NT2/D1 (cell line): ENCODE measurements at regions not wholly inside any gene's neighbourhood (a gene's known extent, or its start where the extent isn't known, plus 50 kb on each side); places are given as distances from the start of the nearest gene placed in this dataset.

Source experiments
- DNase-seq: peaks from one replicate; pipeline ENCODE4 v3.0.0-alpha.2; 2011; ENCODE audit warnings: low read depth, low spot score
- H3K27me3 ChIP-seq: 2 replicates; pipeline ENCODE4 v1.6.0; 2011; ENCODE audit warnings: mild to moderate bottlenecking; ENCODE audit not compliant: insufficient read length, insufficient read depth
- H3K36me3 ChIP-seq: 2 replicates; pipeline ENCODE4 v1.6.1; 2011; ENCODE audit warnings: mild to moderate bottlenecking, low read length, mixed read lengths; ENCODE audit not compliant: insufficient read depth, insufficient read length
- H3K4me1 ChIP-seq: 2 replicates; pipeline ENCODE4 v1.5.1; 2011; ENCODE audit not compliant: insufficient read depth, insufficient read length
- H3K4me3 ChIP-seq: 2 replicates; pipeline ENCODE4 v1.5.1; 2011; ENCODE audit warnings: low read depth; ENCODE audit not compliant: insufficient read length
- H3K9ac ChIP-seq: 2 replicates; pipeline ENCODE4 v1.6.0; 2011; ENCODE audit warnings: low read depth; ENCODE audit not compliant: insufficient read length
- H3K9me3 ChIP-seq: 2 replicates; pipeline ENCODE4 v1.5.1; 2011; ENCODE audit warnings: mild to moderate bottlenecking, low read length; ENCODE audit not compliant: insufficient read depth
- SUZ12 ChIP-seq: IDR thresholded peaks from 2 replicates; pipeline ENCODE4 v1.6.1; 2011; ENCODE audit not compliant: insufficient read length, insufficient read depth; ENCODE audit errors: extremely low read depth
- YY1 ChIP-seq: IDR thresholded peaks from 2 replicates; pipeline ENCODE4 v1.6.1; 2011; ENCODE audit not compliant: insufficient read length, insufficient read depth
- ZNF274 ChIP-seq: IDR thresholded peaks from 2 replicates; pipeline ENCODE4 v1.6.1; 2011; ENCODE audit warnings: mild to moderate bottlenecking, low read depth, low read length

DNA sequence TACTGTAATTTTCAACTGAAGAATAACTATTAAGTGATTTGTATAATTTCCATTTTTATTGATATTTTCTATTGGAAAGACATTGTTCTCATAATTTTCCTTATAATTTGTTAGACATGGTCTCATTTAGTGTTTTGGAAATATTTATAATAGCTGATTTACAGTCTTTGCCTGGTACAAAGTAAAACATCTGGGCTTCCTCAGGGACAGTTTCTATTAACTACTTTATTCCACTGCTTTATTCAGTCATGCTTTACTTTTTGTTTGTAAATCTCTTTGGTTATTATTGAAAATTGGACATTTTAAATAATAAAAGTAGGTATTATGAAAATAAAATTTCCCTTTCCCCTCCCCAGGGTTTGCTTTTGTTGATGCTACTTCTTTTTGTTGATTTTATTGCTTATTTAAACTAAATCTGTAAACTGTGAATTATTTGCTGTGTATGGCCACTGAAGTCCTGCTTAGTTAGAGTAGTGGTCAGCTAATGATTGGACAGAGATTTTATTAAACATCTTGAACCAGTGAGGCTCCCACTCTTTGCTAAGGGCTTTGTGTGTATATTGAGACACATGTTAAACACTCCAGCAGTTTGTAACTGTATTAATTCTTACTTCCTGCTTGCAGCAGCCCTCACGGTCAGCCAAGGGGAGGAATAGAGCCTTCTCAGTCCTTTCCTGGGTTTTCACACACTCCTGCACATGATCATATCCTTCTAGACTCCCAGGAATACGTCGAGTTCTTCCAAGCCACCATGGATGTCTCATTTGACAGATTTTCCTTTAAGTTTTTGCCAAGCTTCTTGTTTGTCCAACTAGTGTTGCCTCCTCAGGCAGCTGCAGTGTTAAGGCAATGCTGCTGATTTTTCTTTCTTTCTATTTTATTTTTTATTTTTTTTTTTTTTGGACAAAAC lies 994.6 kb upstream of the PRMT6 start:
- H3K4me3 ChIP-seq = no peak overlapping the region
- no peaks in the 10 kb centered on the region for H3K36me3 ChIP-seq
- no peak overlapping the region for H3K9ac ChIP-seq
- H3K27me3 ChIP-seq = no peaks in the 10 kb centered on the region
- H3K9me3 ChIP-seq = no peaks in the 10 kb centered on the region
- no peaks in the 10 kb centered on the region for H3K4me1 ChIP-seq
- no peak for TF ChIP-seq SUZ12
- no peak for TF ChIP-seq ZNF274
- DNase-seq = no peak

DNA sequence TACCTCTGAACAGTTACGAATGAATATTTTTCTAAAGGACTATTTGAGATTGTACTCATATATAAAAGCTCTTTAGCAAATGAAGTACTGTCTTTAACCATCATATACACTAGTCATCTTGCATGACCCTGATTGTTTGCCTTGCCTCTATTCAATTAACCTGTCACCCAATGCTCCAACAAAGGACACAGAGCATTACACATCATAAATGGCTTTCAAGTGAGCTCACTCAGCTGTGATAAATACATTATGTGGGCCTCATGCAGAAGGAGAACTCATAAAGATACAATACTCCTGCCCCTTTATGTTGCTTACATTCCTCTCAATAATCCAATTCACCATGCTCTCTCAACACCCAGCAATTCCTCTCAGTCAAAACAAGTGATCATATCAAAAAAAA lies 993.0 kb upstream of the PRMT6 start:
- Histone ChIP-seq H3K4me3 (no peak overlapping the region), H3K9ac (no peak overlapping the region), H3K9me3 (no peaks in the 10 kb centered on the region), H3K27me3 (no peaks in the 10 kb centered on the region), H3K4me1 (no peaks in the 10 kb centered on the region), H3K36me3 (no peaks in the 10 kb centered on the region)
- no peak for DNase-seq
- TF ChIP-seq SUZ12 (no peak), YY1 (no peak), ZNF274 (no peak)

- Histone ChIP-seq H3K4me1 (no peaks in the 10 kb centered on the region), H3K9me3 (no peaks in the 10 kb centered on the region), H3K27me3 (no peaks in the 10 kb centered on the region), H3K36me3 (no peaks in the 10 kb centered on the region), H3K4me3 (no peak overlapping the region), H3K9ac (no peak overlapping the region)
- TF ChIP-seq ZNF274 (no peak), YY1 (no peak), SUZ12 (no peak)
- DNase-seq = no peak
Measured at GRCh38 chr1:106072909-106073600, 983.4 kb upstream of the PRMT6 start.

- no peak for TF ChIP-seq YY1
- TF ChIP-seq ZNF274 = no peak
- no peak for TF ChIP-seq SUZ12
- Histone ChIP-seq H3K27me3 (no peaks in the 10 kb centered on the region), H3K4me1 (no peaks in the 10 kb centered on the region), H3K4me3 (peak overlapping the region; percentile 29), H3K9me3 (no peaks in the 10 kb centered on the region), H3K36me3 (no peaks in the 10 kb centered on the region), H3K9ac (no peak overlapping the region)
- no peak for DNase-seq
Measured at GRCh38 chr1:106080608-106081325, 975.7 kb upstream of the PRMT6 start.

- Histone ChIP-seq H3K4me3 (no peak overlapping the region), H3K4me1 (no peaks in the 10 kb centered on the region), H3K9ac (no peak overlapping the region), H3K36me3 (no peaks in the 10 kb centered on the region), H3K27me3 (no peaks in the 10 kb centered on the region), H3K9me3 (no peaks in the 10 kb centered on the region)
- no peak for DNase-seq
- no peak for TF ChIP-seq ZNF274
- TF ChIP-seq YY1 = no peak
- no peak for TF ChIP-seq SUZ12
Measured at GRCh38 chr1:106111044-106111443, 945.4 kb upstream of the PRMT6 start.

DNA sequence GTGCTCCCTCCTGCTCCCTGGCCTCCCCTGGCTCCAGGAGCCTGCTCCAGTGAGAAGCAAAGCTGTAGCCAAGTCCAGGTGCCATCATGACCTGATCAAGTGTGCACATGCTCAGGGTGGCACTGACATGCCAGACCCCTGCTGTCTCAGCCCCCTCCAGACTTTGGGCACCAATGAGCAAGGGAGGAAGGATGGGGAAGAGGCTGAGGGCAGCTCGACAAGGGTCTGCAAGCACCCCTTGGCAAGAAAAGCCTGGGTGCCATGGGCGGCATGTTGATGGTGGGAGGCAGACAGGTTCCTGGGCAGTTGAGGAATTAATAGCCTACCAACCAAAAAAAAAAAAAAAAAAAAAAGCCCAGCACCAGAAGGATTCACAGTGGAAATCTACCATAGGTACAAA lies 942.6 kb upstream of the PRMT6 start:
- H3K9me3 ChIP-seq = peaks cover 11% of the 10 kb centered on the region; the same call in 1 of the 2 replicates
- H3K4me3 ChIP-seq = no peak overlapping the region
- H3K9ac ChIP-seq = no peak overlapping the region
- H3K27me3 ChIP-seq = no peaks in the 10 kb centered on the region
- no peaks in the 10 kb centered on the region for H3K4me1 ChIP-seq
- H3K36me3 ChIP-seq = no peaks in the 10 kb centered on the region
- DNase-seq = no peak
- no peak for TF ChIP-seq SUZ12
- no peak for TF ChIP-seq ZNF274
- TF ChIP-seq YY1 = no peak

- H3K9ac ChIP-seq = no peak overlapping the region
- no peak overlapping the region for H3K4me3 ChIP-seq
- no peaks in the 10 kb centered on the region for H3K36me3 ChIP-seq
- no peak for TF ChIP-seq YY1
- TF ChIP-seq SUZ12 = no peak
- no peak for TF ChIP-seq ZNF274
- no peaks in the 10 kb centered on the region for H3K4me1 ChIP-seq
- peaks cover 29% of the 10 kb centered on the region for H3K9me3 ChIP-seq
- no peak for DNase-seq
- H3K27me3 ChIP-seq = no peaks in the 10 kb centered on the region
Measured at GRCh38 chr1:106120789-106121188, 935.7 kb upstream of the PRMT6 start.
